ENCODE measurements at regions not wholly inside any gene's neighbourhood (a gene's known extent, or its start where the extent isn't known, plus 50 kb on each side); places are given as distances from the start of the nearest gene placed in this dataset.

- TF ChIP-seq CTCF (IDR thresholded peaks at IDR 0.05; ENCODE audit: low read length) (no peak), EZH2 (IDR thresholded peaks at IDR 0.05; ENCODE audit: borderline replicate concordance, low read length) (no peak)
These were observed 141.0 kb upstream of the POU3F1 start for GRCh38 chr1:38187552-38187951.

All from OCI-LY1 (cell line).